Karpas-422 (cell line): ENCODE measurements at regions not wholly inside any gene's neighbourhood (a gene's known extent, or its start where the extent isn't known, plus 50 kb on each side); places are given as distances from the start of the nearest gene placed in this dataset.
"Not testable (repeated sequence)": the region's sequence is repeated elsewhere in the genome, so short reads cannot be mapped to it uniquely, and the experiment has no call there.

Experiments used
- DNase-seq: peaks from one replicate; pipeline ENCODE4 v3.0.0-alpha.2; 2015
- H2AFZ ChIP-seq: fragments of 200-600 bp; sonication (generic); 2 replicates; pipeline ENCODE4 v1.6.1; 2014; ENCODE audit warnings: antibody characterized with exemption, low read length, mixed read lengths
- H3K27ac ChIP-seq: fragments of 200-600 bp; sonication (generic); 2 replicates; pipeline ENCODE4 v1.5.1; 2014; ENCODE audit warnings: mild to moderate bottlenecking, low read length, moderate library complexity
- H3K27me3 ChIP-seq: fragments of 200-600 bp; sonication (generic); 2 replicates; pipeline ENCODE4 v1.6.1; 2014; ENCODE audit warnings: low read length, mixed read lengths
- H3K36me3 ChIP-seq: fragments of 200-600 bp; sonication (generic); 2 replicates; pipeline ENCODE4 v1.6.1; 2014; ENCODE audit warnings: low read length, mixed read lengths; ENCODE audit not compliant: insufficient read depth
- H3K4me1 ChIP-seq: fragments of 200-600 bp; sonication (generic); 2 replicates; pipeline ENCODE4 v1.6.1; 2014; ENCODE audit warnings: mild to moderate bottlenecking, low read length, mixed read lengths
- H3K4me2 ChIP-seq: fragments of 200-600 bp; sonication (generic); 2 replicates; pipeline ENCODE4 v1.6.1; 2014; ENCODE audit warnings: low read length, low read depth, mild to moderate bottlenecking; ENCODE audit not compliant: poor library complexity, severe bottlenecking
- H3K4me3 ChIP-seq: fragments of 200-600 bp; sonication (generic); 2 replicates; pipeline ENCODE4 v1.5.1; 2014; ENCODE audit warnings: mild to moderate bottlenecking, antibody characterized with exemption, low read length, mixed read lengths
- H3K79me2 ChIP-seq: fragments of 200-600 bp; sonication (generic); 2 replicates; pipeline ENCODE4 v1.6.1; 2014; ENCODE audit warnings: mild to moderate bottlenecking, low read length, mixed read lengths
- H3K9ac ChIP-seq: fragments of 200-600 bp; sonication (generic); 2 replicates; pipeline ENCODE4 v1.6.0; 2014; ENCODE audit warnings: low read length
- H3K9me2 ChIP-seq: fragments of 200-600 bp; sonication (generic), shearing (Covaris generic); replicated peaks from 2 replicates; pipeline ENCODE4 v1.6.0; 2014; ENCODE audit warnings: mild to moderate bottlenecking, low read length, moderate library complexity; ENCODE audit not compliant: insufficient read depth
- H3K9me3 ChIP-seq: fragments of 300-700, 200-600 bp; sonication (generic); 2 replicates; pipeline ENCODE4 v1.6.1; 2014; ENCODE audit warnings: low read length, mixed read lengths
- H4K20me1 ChIP-seq: fragments of 200-600 bp; sonication (generic); 2 replicates; pipeline ENCODE4 v1.6.1; 2014; ENCODE audit warnings: mild to moderate bottlenecking, antibody characterized with exemption, low read length, low read depth; ENCODE audit not compliant: insufficient read depth

DNA sequence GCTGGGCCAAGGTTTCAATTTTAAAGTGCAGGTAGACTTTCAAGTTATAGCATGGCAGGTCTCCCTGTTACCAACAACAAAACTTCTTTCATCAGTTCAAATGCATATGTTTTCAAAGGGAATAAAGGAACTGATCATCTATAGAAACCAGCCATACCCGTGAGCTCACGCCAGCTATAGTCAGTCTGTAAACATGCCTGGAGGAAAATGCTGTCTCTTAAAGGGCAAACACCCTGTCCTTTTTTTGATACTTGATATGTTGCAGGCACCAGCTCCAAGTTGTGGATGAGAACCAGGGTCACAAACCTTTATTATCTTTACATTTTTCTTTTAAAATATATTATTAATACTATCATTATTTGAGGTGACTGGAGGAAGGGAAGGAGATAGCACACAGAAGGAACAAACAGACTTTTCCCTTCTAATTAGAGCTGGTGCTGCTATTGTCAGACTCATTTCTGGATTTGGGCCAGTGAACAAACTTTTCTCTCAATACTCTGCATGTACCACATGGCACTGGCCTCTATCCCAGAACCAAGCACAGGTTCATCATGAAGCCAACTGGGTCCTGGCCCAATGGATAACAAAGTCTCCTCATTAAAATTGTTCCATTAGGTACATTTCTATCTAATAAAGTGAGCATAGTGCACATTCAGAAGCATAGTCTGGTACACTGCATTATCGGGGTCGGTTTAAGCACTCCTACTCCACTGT, 1102.4 kb downstream of the SORCS3 start:
- Histone ChIP-seq H3K4me3 (no peak overlapping the region), H4K20me1 (no peaks in the 10 kb centered on the region), H2AFZ (no peak overlapping the region), H3K4me2 (no peak overlapping the region), H3K9me2 (no peaks in the 10 kb centered on the region), H3K9ac (no peak overlapping the region), H3K36me3 (no peaks in the 10 kb centered on the region; the same call in 1 of the 2 replicates), H3K27me3 (no peaks in the 10 kb centered on the region), H3K27ac (no peak overlapping the region), H3K79me2 (no peaks in the 10 kb centered on the region), H3K9me3 (peaks cover 6% of the 10 kb centered on the region), H3K4me1 (no peaks in the 10 kb centered on the region)
- DNase-seq = no peak

DNA sequence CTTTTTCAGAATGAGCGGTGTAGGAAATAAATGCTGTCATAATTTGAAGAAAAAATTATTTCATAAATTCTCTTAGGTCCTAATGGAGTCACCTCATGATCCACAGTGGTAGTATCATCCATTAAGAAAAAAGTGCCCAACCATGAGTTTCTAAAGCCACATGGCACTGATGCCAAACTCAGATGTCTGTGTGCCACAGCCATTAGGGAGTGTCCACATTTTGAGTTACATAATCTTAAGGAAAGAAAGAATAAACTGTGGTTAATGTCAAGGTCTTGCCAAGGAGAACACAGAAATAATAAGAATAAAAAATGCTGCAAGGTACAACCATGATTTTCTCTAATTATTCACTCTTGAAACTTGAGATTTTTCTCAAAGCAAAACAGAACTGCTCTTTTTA, 1101.8 kb downstream of the SORCS3 start:
- Histone ChIP-seq H3K4me3 (no peak overlapping the region), H3K27ac (no peak overlapping the region), H3K4me2 (no peak overlapping the region)

DNA sequence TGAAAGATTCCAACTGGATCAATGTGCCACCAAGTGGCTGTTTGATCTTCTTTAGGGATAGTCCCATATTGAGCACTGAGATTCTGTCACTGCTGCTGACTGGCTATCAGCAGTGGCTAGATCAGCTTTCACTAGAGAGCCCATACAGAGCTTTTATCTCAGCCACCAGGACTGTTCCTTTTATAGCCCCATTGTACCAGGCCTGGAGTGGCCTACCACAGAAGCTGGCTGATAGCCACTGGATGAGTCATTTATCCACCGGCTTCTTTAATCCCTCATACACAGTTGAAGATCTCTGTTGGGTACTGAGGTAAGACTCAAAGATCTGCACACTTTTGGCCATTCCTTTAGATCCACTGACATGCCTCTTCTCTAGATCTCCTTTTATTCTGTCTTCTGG, 1101.1 kb downstream of the SORCS3 start:
- Histone ChIP-seq H3K27ac (no peak overlapping the region), H3K27me3 (no peaks in the 10 kb centered on the region), H3K36me3 (no peaks in the 10 kb centered on the region; the same call in 1 of the 2 replicates), H3K4me3 (no peak overlapping the region), H3K9me3 (peaks cover 6% of the 10 kb centered on the region), H3K4me1 (no peaks in the 10 kb centered on the region), H3K79me2 (no peaks in the 10 kb centered on the region), H4K20me1 (no peaks in the 10 kb centered on the region), H3K4me2 (no peak overlapping the region), H2AFZ (no peak overlapping the region), H3K9me2 (no peaks in the 10 kb centered on the region), H3K9ac (no peak overlapping the region)
- DNase-seq = no peak

More for the DNA sequence above, 1101.8 kb downstream of the SORCS3 start:
- Histone ChIP-seq H4K20me1 (no peaks in the 10 kb centered on the region), H3K27me3 (no peaks in the 10 kb centered on the region), H3K4me1 (no peaks in the 10 kb centered on the region), H3K9me3 (peaks cover 6% of the 10 kb centered on the region), H2AFZ (no peak overlapping the region), H3K9ac (no peak overlapping the region), H3K79me2 (no peaks in the 10 kb centered on the region), H3K9me2 (no peaks in the 10 kb centered on the region), H3K36me3 (no peaks in the 10 kb centered on the region; the same call in 1 of the 2 replicates)
- no peak for DNase-seq

DNA sequence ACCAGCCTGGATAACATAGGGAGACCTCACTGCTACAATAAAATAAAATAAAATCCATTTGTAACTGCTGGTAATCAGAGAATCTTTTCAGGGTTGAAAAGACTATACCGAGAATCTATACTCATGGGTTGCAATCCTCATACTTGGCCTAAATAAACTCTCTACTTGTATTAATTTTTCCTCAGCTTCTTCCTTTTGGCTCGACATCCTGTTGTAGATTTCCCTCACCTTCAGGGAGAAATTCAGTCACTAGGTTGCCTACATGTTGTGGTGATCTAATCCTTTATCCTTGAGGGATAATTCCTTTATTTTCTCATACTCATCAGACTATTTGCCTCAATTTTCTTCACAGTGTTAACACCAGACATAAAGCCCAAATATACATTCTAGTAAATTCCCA, 1093.4 kb downstream of the SORCS3 start:
- Histone ChIP-seq H3K9me2 (no peaks in the 10 kb centered on the region), H3K79me2 (no peaks in the 10 kb centered on the region), H3K4me2 (no peak overlapping the region), H2AFZ (no peak overlapping the region), H3K9ac (no peak overlapping the region), H3K4me3 (no peak overlapping the region), H3K9me3 (peaks cover 5% of the 10 kb centered on the region), H4K20me1 (no peaks in the 10 kb centered on the region), H3K36me3 (no peaks in the 10 kb centered on the region), H3K27ac (no peak overlapping the region), H3K27me3 (no peaks in the 10 kb centered on the region), H3K4me1 (no peaks in the 10 kb centered on the region)
- DNase-seq = no peak

DNA sequence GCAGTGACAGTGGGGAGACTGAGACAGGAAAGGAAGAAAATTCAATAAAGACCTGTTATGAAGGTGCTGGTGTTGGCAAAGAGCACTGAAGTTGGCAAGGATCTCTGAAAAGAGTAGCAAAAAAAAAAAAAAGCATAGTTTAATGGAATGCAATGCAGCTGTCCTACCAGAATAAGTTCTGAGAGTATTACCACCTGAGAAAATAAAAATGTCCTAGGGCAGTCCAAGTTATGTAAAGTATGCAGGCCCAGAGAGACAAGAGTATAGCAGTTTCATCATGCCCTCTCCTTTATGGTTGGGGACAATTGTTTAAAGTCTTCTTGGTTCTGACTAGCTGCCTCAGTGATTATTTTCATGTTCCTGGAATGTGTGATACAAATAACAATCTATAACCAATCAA, 1092.8 kb downstream of the SORCS3 start:
- no peak overlapping the region for H2AFZ ChIP-seq
- H3K79me2 ChIP-seq = no peaks in the 10 kb centered on the region
- no peaks in the 10 kb centered on the region for H3K4me1 ChIP-seq
- no peaks in the 10 kb centered on the region for H3K27me3 ChIP-seq
- H3K9ac ChIP-seq = no peak overlapping the region
- no peak overlapping the region for H3K4me2 ChIP-seq
- H3K27ac ChIP-seq = no peak overlapping the region
- no peak for DNase-seq
- no peaks in the 10 kb centered on the region for H4K20me1 ChIP-seq
- no peaks in the 10 kb centered on the region for H3K9me2 ChIP-seq
- H3K9me3 ChIP-seq = peaks cover 5% of the 10 kb centered on the region
- no peaks in the 10 kb centered on the region for H3K36me3 ChIP-seq
- no peak overlapping the region for H3K4me3 ChIP-seq

DNA sequence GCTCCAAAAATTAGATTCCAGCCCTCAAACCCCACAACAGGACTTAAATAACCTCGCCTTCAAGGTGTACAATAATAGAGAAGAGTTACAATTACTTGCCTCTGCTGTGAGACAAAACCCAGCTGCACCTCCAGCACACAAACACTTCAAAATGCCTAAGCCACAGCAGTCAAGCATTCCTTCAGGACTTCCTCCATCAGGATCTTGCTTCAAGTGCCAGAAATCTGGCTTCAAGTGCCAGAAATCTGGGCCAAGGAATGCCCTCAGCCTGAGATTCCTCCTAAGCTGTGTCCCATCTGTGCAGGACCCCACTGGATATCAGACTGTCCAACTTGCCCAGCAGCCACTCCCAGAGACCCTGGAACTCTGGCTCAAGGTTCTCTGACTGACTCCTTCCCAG, 1088.3 kb downstream of the SORCS3 start:
- H3K79me2 ChIP-seq = no peaks in the 10 kb centered on the region
- no peaks in the 10 kb centered on the region for H4K20me1 ChIP-seq
- no peaks in the 10 kb centered on the region for H3K4me1 ChIP-seq
- no peak overlapping the region for H3K9ac ChIP-seq
- H3K9me3 ChIP-seq = no peaks in the 10 kb centered on the region; the same call in 1 of the 2 replicates
- DNase-seq = no peak
- no peaks in the 10 kb centered on the region for H3K9me2 ChIP-seq
- H3K4me3 ChIP-seq = no peak overlapping the region
- H2AFZ ChIP-seq = no peak overlapping the region
- no peak overlapping the region for H3K4me2 ChIP-seq
- no peak overlapping the region for H3K27ac ChIP-seq
- no peaks in the 10 kb centered on the region for H3K27me3 ChIP-seq
- H3K36me3 ChIP-seq = no peaks in the 10 kb centered on the region

- H3K79me2 ChIP-seq, H3K9ac ChIP-seq, H3K9me3 ChIP-seq, H3K4me1 ChIP-seq, H3K4me2 ChIP-seq, H3K27ac ChIP-seq, H3K27me3 ChIP-seq, DNase-seq, H2AFZ ChIP-seq, H3K9me2 ChIP-seq, H3K4me3 ChIP-seq, H4K20me1 ChIP-seq, H3K36me3 ChIP-seq: not testable (repeated sequence)
Measured at GRCh38 chr10:105727586-105727985, 1086.5 kb downstream of the SORCS3 start.

DNA sequence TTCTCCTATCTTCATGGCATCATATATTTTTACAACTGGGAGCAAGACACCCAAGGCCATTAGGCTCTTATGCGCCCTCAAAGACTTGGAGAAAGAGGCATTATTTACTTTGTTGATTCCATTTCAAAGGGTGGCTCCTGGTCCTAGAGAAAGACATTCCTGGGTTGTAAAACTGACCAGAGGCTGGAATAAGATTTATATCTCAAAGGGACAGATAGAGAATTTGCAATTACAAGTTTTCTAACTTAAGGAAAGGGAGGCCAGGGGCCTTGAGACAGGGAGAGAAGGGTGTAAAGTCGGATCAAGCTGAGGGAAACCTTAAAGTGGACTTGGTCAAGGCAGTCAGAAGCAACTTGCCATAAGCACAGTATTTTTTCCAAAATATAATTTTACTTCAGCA, 1086.0 kb downstream of the SORCS3 start:
- Histone ChIP-seq H3K9me3 (no peaks in the 10 kb centered on the region; the same call in 1 of the 2 replicates), H4K20me1 (no peaks in the 10 kb centered on the region), H3K79me2 (no peaks in the 10 kb centered on the region), H3K27ac (no peak overlapping the region), H3K27me3 (no peaks in the 10 kb centered on the region), H3K9ac (no peak overlapping the region), H3K4me2 (no peak overlapping the region), H3K9me2 (no peaks in the 10 kb centered on the region), H3K4me1 (no peaks in the 10 kb centered on the region), H3K4me3 (no peak overlapping the region), H3K36me3 (no peaks in the 10 kb centered on the region), H2AFZ (no peak overlapping the region)
- no peak for DNase-seq
